Eye (tissue), 1 donor: ENCODE measurements at regions not wholly inside any gene's neighbourhood (a gene's known extent, or its start where the extent isn't known, plus 50 kb on each side); places are given as distances from the start of the nearest gene placed in this dataset.

Source experiments
- DNase-seq: peaks from one replicate; pipeline ENCODE4 v3.0.0-alpha.2; 2015

DNA sequence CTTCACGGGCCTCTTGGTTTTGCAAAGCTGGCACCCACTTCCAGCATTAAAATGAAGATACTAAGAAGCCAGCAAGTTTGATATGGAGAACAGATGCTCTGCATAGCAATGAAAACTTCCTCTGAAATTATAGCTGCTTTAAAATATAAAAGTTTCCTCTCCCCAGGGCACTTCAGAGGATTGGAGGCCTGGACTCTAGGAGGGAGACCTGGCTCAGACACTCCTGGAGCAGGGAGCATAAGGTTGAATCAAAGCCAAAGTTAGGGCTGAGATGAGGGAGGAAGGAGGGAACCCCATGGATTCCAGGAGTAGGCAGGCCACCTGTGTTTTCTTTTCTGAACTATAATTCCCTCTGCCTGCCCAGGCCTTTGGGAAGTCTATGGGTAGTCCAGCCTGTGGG is 176.0 kb upstream of the RPL38 start:
- no peak for DNase-seq

DNA sequence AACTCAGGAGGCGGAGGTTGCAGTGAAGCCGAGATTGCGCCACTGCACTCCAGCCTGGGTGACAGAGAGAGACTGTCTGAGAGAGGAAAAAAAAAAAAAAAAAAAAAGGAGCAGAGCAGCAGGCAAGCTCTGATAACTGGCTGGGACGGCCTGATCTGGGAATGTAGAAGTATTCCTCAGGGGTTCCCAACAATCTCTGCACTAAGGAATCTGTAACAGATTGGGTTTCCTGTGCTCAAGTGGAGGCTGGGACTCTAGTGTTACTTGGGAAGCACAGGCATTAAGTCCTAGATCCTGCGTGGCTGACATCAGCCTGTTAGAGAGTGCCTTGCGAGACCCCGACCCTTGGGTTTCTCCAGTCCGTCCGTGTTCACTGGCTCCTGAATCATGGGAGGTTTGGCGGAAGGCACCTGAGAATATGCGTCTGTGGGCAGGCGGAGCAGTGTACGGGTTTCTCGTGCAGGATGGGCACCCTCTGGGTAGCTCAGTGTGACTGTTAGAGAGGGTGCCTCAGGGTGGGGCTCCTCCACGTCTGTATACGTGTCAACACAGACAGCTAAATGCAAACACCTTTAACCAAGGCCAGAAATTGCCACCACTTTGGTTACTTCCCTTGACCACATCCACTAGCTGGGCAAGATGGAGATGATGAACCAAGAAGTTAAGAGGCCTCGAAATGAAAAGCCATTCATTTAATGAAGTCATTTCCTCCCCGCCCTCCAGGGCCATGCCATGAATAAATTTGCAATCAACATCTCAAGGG is 174.9 kb upstream of the RPL38 start:
- DNase-seq = no peak

DNA sequence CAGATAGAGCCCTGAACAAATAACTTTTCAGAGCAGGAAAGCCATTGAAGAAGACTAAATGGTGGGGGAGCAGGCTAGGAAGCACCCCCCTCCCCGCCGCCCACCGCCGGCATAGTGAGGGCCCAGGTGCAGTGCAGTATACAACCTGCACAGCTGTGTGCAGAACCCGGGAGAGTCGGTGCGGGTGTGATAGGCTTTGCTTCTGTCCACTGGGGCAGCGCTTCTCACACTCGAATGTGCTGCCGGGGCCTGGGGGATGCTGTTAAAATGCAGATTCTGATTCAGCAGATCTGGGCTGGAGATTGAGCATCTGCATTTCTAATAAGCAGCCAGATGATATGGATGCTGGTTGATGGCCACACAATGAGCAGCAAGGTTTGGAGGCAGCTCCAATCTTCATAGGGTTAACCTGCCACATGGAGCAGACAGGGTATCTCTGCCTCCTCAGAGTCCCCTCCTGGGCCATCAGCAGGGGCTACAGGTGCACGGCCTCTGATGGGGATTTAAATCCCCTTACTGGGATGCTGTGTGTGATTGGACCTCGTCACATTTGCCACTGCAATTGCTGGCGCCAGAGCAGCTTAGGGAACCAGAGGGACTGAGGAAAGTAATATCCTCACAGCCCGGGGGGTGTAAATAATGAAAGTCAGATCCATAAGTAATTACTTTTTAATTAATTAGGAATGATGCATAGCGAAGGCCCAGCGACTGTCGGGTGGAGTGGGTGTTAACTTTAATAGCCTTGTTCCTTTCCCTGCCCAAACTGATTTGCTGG is 172.0 kb upstream of the RPL38 start:
- DNase-seq = peak; percentile 6

DNA sequence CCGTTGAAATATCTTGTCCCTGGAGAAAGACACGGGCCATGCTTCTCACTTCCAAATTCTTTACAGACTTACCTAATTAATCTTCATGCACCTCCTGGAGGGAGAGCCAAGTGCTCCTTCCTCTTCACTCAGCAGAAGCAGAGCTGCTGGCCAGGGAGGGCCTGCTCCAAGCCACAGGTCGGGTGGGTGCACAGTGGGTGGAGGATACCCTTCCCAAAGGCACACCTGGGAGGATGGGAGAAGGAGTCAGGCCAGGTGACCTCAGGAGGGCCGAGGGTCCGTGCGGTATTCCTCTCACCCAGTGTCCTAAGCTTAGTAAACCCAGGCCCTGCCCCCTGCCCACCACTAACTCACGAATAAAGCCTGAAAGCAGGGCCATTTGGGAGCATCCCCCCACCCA is 171.3 kb upstream of the RPL38 start:
- DNase-seq = no peak

DNA sequence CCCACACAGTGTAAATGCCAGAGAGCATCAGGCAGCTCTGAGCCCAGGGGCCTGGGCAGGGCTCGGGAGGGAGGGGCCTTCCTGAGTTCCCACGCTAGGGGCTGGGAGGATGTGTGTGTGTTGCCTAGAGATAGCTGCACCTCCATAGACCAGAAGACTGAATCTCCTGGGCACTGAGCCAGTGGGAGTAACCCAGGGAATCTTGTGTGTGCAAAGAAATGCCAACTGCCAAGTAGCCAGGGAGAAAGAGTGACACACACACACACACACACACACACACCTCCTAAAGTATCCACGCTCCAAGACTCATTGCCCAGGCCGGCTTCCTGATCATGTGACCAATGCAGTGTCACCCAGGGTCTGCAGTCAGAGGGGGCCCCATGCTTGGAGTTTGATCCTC is 166.2 kb upstream of the RPL38 start:
- DNase-seq = peak; percentile 78

DNA sequence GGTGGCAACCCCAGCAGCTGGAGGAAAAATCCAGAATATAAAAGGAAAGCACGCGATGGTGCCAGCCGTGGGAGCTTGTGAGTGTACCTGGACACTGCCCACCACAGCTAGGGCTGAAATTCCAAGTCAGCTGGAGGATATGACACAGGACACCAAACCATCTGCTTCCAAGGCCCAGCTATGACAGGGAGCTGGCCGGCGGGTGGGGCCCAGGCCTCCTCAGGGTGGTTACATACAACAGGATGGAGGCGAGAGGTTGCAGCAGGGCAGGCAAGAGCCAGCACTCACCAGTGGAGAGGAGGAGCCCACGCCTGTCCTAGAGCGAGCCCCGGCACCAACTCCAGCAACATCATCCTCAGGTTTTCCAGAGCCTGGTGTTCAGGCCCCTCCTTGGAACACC is 163.2 kb upstream of the RPL38 start:
- no peak for DNase-seq

DNA sequence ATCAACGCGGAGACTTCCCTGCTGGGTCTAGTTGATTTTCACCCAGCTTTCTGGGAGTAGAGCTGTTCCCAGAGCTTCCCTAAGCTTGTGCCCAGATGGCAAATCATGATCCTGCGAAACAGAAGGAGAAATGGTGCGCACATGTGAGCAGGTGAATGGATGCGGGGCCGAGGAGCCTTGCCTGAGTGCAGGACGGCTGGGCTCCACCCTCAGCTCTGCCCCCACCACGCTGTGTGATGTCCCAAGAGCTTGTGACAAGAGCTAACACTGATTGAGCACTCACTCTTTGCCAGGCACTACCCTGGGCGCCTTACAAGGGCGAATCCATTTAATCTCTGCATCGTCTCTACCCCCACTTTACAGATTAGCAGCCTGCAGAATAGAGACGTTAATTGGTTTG is 162.7 kb upstream of the RPL38 start:
- DNase-seq = no peak

DNA sequence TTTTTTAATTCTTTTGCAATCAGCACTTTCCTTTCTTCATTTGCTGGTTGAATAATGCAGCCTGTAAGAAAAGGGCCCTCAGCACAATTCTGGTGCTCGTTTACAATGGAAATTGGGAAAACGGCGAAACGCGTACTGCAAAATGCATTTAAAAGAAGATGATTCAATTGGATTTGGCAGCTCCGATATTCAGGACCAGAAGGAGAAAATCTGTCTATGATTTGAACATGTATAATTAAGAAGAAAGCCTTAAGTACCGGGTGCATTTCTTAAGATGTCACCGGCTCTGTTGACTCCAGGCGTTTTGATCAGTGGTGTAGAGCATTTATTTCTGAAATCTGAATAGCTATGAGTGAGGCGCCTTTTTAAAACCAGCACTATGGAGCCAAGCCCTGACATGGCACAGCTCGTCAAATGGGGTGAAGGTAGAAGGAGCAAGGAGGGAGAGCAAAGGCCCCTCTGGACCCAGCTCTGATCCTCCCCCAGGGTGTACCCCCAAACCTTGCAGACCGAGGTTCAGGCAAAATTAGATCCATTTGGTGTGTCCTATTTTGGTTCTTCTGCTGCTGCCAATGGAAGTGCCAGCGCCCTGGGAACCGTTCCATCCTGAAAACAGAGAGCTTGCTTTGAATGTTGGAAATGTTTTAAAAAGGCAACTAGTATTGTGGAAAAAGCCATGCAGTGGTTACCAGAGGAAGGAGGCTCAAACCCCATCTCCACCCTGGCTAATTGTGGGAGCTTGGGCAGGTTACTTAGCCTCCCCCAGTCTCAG is 161.4 kb upstream of the RPL38 start:
- DNase-seq = peak; percentile 23

DNA sequence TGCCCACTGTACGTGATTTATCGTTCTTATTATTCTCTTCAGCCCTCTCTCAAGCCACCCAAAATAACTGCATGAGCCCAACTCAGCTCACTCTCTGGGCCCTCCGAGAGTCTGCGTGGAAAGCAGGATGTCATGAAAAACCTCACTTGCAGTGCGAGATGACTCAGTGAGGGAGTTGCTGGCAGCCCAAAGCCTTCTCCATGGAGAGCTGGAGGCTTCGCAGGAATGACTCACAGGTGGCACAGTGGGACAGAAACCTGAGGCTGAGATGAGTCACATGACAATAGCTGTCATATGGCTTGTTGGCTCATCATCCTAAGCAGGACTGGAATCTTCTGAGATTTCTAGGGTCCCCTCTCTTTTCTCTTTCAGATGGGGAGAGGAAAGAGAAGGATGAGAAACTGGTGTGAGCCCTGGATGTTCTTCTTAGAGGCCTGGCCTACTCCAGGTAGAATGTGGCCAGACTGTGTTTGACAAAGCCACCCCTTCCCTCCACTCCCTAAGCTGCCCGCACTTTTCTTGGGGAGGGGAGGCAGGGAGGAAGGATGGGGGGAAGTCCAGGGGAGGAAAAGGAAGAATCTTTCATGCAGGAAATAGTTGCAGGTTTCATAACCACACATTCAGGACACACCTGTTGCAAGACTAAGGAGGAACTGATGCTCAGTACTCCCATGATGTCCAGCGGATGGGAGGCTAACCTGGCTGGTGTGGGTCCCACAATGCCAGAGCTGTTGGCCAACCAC is 160.6 kb upstream of the RPL38 start:
- DNase-seq = no peak

DNA sequence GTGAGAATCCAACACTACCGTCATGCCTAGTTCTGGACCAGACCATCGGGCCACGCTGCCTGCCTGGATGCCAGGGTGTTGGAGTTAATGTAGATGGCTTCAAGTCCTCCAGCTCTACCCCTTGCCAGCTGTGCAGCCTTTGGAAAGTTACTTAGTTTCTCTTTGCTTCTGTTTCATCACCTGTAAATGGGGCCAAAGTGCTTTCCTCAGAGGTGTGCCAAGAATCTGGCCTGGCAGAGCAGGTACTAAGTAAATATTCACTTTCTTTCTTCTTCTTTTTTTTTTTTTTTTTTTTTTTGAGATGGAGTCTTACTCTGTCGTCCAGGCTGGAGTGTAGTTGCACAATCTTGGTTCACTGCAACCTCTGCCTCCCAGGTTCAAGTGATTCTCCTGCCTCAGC is 159.5 kb upstream of the RPL38 start:
- no peak for DNase-seq

DNA sequence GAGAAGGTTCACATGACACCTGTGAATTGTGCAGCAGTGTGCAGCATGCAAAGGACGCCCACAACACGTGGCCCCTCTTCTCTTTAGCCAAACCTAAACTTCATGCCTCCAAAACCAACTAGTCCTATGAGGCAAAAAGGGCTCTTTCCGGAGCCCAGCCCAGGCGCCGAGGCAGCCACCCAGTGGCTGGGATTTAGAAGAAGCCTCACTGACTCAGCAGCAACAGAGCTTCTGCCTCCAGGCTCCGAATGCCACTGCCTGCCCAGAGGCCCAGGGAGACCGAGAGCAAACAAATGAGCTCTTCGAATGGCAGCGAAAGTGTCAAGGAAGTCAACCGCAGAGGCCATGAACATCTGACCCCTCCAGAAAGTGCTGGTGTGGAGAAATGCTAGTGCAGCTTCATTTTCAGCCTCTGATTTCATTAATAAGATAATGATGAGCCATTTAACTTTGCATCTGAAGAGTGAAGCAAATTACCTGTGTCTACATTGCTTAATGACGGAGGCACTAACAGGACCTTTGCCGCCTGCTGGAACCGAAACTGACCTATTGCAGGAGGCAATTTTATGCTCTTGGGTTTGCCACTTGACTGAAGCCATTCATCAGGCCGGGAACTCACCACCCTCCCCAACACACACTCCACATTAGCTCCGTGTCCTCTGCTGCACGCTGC is 157.7 kb upstream of the RPL38 start:
- DNase-seq = no peak

DNA sequence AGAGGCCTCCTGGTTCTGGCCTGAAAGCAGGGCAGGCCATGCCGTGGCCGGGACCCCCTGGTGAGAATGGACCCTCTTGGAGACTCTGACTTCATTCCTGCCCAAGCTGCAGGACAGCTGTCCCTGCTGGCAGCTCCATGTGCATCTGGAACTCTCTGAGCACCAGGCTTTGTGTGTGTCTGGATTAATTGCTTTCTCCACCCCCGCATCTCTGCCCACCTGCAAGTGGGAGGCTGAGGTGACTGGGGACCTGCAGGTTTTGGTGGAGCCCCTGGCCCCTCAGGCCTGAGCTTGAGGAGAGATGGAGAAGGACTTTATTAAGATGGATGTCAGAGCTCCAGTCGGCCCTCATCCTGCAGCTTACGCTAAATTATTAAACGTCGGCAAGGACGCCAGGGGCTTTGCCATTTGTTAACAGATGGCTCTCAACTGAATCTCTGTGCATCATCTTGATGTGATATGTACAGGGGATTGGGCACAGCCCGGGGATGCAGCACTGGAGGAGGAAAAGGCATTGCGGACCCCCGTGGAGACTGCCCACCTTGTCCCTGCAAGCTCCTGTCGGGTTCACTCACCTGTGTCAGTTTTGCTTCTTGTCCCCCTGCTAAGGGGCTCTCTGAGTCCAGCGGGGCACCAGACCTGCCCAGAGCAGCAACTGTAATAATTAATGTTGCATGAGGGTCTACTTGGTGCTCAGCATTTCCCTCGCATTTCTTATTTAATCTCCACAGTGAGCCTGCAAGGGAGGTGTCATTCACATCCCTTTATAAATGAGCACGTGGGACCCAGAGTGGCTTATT is 154.1 kb upstream of the RPL38 start:
- peak; percentile 68 for DNase-seq

DNA sequence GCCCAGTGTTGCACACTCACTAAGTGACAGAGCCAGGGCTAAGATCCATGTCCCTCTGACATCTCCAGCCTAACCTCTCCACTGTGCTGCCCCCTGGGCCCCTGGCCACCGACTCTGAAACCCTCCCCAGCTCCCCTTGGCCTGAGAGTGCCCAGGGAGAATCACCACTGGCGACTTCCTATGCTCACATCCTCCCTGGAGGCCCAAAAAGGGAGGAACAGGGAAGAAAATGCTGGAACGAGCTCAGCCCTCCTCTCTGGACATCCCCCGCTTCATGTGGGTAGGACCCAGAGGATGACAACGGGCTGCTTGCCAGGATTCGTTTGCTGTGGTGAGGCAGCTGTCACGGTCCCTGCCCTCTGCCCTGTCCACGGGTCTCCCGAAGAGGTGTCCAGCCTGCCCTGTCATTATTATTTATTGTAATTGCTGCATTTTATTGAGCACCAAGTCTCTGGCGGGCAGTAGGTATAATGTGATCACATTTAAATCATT is 153.5 kb upstream of the RPL38 start:
- no peak for DNase-seq

DNA sequence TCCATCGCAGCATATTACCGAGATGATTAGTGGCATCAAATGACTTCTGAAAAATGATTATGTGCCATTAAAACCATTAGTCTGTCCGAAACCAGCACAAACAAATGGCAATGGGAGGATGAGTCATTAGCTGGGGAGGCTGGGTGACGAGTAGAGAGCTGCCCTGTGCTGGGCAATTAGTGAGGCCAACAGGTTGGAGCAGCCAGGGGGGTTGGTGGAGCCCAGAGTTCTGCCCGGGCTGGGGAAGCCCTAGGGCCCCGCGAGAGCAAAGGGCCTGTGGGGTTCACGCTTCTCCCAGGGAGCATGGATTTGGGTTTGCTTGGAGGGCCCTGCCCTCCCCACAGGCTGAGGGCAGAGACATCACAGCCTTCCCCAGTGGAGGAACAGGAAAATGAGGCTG is 152.1 kb upstream of the RPL38 start:
- no peak for DNase-seq

DNA sequence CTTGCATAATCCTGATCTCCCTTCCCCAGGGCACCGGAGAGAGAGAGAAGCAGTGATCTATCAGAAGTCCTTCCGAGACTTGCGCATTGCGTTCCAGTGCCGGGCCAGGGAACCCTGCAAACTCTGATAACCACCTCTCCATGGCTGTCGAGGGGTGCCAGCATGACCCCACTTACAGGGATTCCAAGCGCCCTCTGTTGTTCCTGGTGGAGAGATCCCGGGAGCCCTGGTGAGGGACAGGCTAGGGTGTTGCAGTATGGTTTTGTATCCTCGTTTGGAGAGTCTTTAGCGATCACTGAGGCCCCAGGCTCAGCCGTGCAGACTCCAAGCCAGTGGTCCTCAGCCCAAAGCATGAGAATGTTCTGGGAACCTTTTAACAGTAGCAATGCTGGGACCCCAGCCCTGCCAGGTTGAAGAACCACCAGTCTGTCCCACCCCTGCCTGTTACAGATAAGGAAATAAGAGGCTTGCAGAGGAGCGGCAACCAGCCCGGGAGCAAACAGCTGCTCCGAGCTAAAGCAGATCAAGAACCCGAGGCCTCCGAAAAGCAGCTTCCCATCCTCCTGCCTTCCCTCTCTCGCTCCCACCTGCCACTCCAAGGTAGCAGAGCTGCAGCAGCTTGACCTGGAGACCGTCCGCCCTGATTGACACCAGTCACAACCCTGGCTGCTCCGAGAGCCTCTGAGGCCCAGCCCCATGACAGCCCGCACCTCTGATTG is 150.3 kb upstream of the RPL38 start:
- DNase-seq = no peak

DNA sequence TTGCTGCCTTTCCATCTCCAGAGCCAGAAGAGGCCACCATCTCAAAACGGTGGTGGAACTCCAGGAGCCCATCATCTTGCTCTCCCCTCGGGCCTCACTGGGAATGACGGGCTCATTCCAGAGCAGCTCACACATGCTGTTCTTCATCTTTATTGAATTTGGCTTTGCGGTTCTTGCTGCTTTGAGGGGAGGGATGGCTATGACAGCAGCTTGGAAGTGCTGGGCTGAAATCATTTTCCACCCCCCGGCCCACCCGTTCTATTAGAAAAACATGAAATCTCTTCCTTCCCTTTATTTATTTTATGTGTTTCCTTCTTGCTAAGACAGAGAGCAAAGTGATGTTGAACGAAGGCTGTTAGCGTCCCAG is 149.8 kb upstream of the RPL38 start:
- DNase-seq = peak; percentile 40

DNA sequence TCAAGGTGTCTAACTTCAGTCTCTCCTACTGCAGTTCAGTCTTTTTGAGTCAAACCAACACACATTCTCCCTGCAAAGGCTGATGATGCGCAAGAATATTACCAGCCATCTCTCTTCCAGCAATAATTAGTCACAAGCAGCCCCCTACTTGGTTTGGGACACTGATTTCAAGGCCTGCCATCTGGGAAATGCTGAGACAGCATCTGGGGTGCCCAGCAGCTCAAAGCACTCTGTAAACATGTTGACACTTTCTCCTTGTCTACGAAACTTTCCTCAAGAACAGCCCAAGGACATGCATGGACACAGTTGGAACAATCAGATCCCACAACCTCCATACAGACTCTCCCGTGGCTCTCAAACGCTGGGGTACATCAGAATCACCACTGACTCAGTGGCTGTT is 149.2 kb upstream of the RPL38 start:
- DNase-seq = no peak

DNA sequence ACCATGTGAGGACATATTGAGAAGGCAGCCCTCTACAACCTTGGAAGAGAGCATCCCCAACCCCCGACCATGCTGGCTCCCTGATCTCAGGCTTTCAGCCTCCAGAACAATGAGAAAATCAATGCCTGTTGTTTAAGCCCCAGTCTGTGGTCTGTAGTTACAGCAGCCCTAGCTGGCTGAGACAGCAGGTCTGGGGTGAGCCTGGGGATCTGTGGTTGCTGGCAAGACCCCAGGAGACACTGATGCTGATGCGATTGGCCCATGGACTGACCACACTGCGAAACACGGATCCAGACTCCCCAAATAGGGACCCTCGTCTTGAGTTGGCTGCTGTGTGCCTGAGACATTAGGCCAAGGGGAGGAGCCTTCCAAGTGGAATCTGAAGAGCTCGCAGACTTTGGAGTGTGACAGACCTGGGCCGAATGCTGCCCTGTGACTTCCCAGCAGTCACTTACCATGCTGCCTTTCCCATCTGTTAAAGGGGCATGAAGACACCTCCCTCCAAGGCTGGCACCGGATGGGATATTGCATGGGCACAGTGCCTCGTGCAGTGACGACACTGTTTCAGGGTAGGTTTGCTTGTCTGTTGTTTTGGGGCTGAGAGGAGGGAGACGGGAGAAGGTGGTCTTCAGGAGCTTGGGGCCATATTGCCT is 147.8 kb upstream of the RPL38 start:
- peak; percentile 65 for DNase-seq

DNA sequence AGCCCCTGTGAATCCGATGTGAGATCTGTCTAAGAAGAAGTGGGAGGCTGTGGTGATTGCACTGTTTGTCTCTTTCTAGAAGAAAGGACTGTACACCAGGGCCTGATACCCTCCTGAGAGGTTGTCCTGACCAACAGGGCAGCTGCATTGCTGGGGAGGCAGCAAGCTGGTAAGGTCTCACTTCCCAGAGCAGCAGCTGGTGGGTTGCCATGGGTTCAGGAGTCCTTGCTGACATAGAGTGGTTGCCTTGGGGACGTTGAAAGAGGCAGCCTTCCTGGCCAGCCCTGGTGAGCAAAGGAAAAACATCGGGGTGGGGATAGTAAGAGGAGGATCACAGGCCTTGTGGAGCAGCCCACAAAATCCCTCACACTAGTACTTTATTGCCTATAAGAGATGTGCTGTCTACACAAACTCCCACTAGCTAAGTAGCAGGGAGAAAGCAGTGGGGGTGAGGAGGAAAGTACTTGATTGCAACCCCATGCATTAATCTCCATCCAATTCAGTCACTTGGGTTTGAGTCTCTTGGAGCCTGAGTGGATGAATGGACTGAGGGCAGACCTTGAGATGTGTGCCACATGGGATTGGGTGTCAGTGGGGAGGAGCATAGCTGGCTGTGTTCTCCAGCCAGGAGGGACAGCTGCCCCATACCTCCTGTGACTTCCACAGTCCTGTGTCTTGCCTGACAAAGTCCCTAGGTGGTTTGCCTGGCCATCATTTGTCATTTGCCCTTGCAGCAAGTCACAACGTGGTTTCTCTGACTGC is 143.8 kb upstream of the RPL38 start:
- DNase-seq = peak; percentile 72
